Stimulated activated effector memory CD8-positive, alpha-beta T cell treated with anti-CD3 and anti-CD28 coated beads, Interleukin-12 subunit alpha, Interleukin-12 subunit beta, amount 100 ng/mL, for 72 hours (primary cell): ENCODE measurements at regions not wholly inside any gene's neighbourhood (a gene's known extent, or its start where the extent isn't known, plus 50 kb on each side); places are given as distances from the start of the nearest gene placed in this dataset.
"Not testable (repeated sequence)": the region's sequence is repeated elsewhere in the genome, so short reads cannot be mapped to it uniquely, and the experiment has no call there.

Experiments
- ATAC-seq: fragments of 150-1000 bp; cut with Tn5 transposase; 2 replicates; pipeline ENCODE4 v1.10.0; 2021
- DNase-seq, 2 donors: peaks; one replicate each; pipeline ENCODE4 v3.0.0; 2021 to 2022; ENCODE audit warnings: low spot score in 2 of 2
- H3K27ac Mint-ChIP-seq: one replicate; pipeline ENCODE4 v1.8.0; 2022; ENCODE audit warnings: mild to moderate bottlenecking, mixed read lengths
- H3K36me3 Mint-ChIP-seq: one replicate; pipeline ENCODE4 v1.8.0; 2022; ENCODE audit warnings: mild to moderate bottlenecking, mixed read lengths
- H3K4me1 Mint-ChIP-seq: one replicate; pipeline ENCODE4 v1.8.0; 2022; ENCODE audit warnings: mixed read lengths
- H3K4me3 Mint-ChIP-seq: one replicate; pipeline ENCODE4 v1.8.0; 2022; ENCODE audit warnings: mild to moderate bottlenecking, mixed read lengths
- H3K9me3 Mint-ChIP-seq: one replicate; pipeline ENCODE4 v1.8.0; 2022; ENCODE audit warnings: mixed read lengths

- H3K4me3 Mint-ChIP-seq = no peak overlapping the region
- H3K4me1 Mint-ChIP-seq = no peaks in the 10 kb centered on the region
- H3K27ac Mint-ChIP-seq = no peak overlapping the region
- no peak for ATAC-seq
- DNase-seq = no peak
- no peaks in the 10 kb centered on the region for H3K9me3 Mint-ChIP-seq
- H3K36me3 Mint-ChIP-seq = no peaks in the 10 kb centered on the region
These were observed 94.4 kb upstream of the CPHXL start for GRCh38 chr16:75820672-75821071.

GRCh38 chr16:75821117-75821516 lies 94.8 kb upstream of the CPHXL start:
- Mint-ChIP-seq H3K9me3 (no peaks in the 10 kb centered on the region), H3K4me3 (no peak overlapping the region), H3K4me1 (no peaks in the 10 kb centered on the region), H3K27ac (no peak overlapping the region), H3K36me3 (no peaks in the 10 kb centered on the region)
- ATAC-seq (no peak), DNase-seq (no peak)

- H3K4me3 Mint-ChIP-seq, DNase-seq, H3K36me3 Mint-ChIP-seq, H3K9me3 Mint-ChIP-seq, H3K27ac Mint-ChIP-seq, H3K4me1 Mint-ChIP-seq, ATAC-seq: not testable (repeated sequence)
These were observed 99.5 kb upstream of the CPHXL start for GRCh38 chr16:75825750-75826149.

GRCh38 chr16:75827372-75828038 lies 101.2 kb upstream of the CPHXL start:
- H3K4me3 Mint-ChIP-seq, H3K27ac Mint-ChIP-seq, H3K4me1 Mint-ChIP-seq, H3K9me3 Mint-ChIP-seq, DNase-seq, H3K36me3 Mint-ChIP-seq, ATAC-seq: not testable (repeated sequence)

GRCh38 chr16:75833385-75833784 lies 107.1 kb upstream of the CPHXL start:
- ATAC-seq, H3K27ac Mint-ChIP-seq, H3K36me3 Mint-ChIP-seq, DNase-seq, H3K4me1 Mint-ChIP-seq, H3K9me3 Mint-ChIP-seq, H3K4me3 Mint-ChIP-seq: not testable (repeated sequence)

GRCh38 chr16:75836347-75837010 lies 110.2 kb upstream of the CPHXL start:
- ATAC-seq = no peak
- no peak overlapping the region for H3K4me3 Mint-ChIP-seq
- H3K27ac Mint-ChIP-seq = no peak overlapping the region
- H3K9me3 Mint-ChIP-seq = peaks cover 7% of the 10 kb centered on the region
- H3K36me3 Mint-ChIP-seq = no peaks in the 10 kb centered on the region
- no peaks in the 10 kb centered on the region for H3K4me1 Mint-ChIP-seq
- no peak for DNase-seq

GRCh38 chr16:75837264-75837663 lies 111.0 kb upstream of the CPHXL start:
- Mint-ChIP-seq H3K4me1 (no peaks in the 10 kb centered on the region), H3K9me3 (peaks cover 7% of the 10 kb centered on the region), H3K27ac (no peak overlapping the region), H3K36me3 (no peaks in the 10 kb centered on the region), H3K4me3 (no peak overlapping the region)
- no peak for ATAC-seq
- DNase-seq = no peak

- H3K27ac Mint-ChIP-seq = no peak overlapping the region
- H3K4me1 Mint-ChIP-seq = no peaks in the 10 kb centered on the region
- DNase-seq (no peak), ATAC-seq (no peak)
- H3K4me3 Mint-ChIP-seq = no peak overlapping the region
- H3K9me3 Mint-ChIP-seq = peaks cover 7% of the 10 kb centered on the region
- H3K36me3 Mint-ChIP-seq = no peaks in the 10 kb centered on the region
These were observed 111.4 kb upstream of the CPHXL start for GRCh38 chr16:75837681-75838080.

- Mint-ChIP-seq H3K4me1 (no peaks in the 10 kb centered on the region), H3K9me3 (no peaks in the 10 kb centered on the region), H3K36me3 (no peaks in the 10 kb centered on the region), H3K4me3 (no peak overlapping the region), H3K27ac (no peak overlapping the region)
- ATAC-seq (no peak), DNase-seq (no peak)
These were observed 115.2 kb upstream of the CPHXL start for GRCh38 chr16:75841517-75841916.

GRCh38 chr16:75847172-75847571 lies 120.9 kb upstream of the CPHXL start:
- ATAC-seq (no peak), DNase-seq (no peak)
- Mint-ChIP-seq H3K36me3 (no peaks in the 10 kb centered on the region), H3K9me3 (no peaks in the 10 kb centered on the region), H3K4me1 (no peaks in the 10 kb centered on the region), H3K4me3 (no peak overlapping the region), H3K27ac (no peak overlapping the region)

- ATAC-seq = no peak
- H3K27ac Mint-ChIP-seq = no peak overlapping the region
- H3K9me3 Mint-ChIP-seq = no peaks in the 10 kb centered on the region
- DNase-seq = no peak
- no peaks in the 10 kb centered on the region for H3K36me3 Mint-ChIP-seq
- H3K4me1 Mint-ChIP-seq = no peaks in the 10 kb centered on the region
- H3K4me3 Mint-ChIP-seq = no peak overlapping the region
These were observed 127.9 kb upstream of the CPHXL start for GRCh38 chr16:75854152-75854551.

- DNase-seq = no peak
- H3K36me3 Mint-ChIP-seq = no peaks in the 10 kb centered on the region
- no peak overlapping the region for H3K27ac Mint-ChIP-seq
- no peak overlapping the region for H3K4me3 Mint-ChIP-seq
- H3K9me3 Mint-ChIP-seq = no peaks in the 10 kb centered on the region
- no peaks in the 10 kb centered on the region for H3K4me1 Mint-ChIP-seq
- ATAC-seq = no peak
These were observed 134.2 kb upstream of the CPHXL start for GRCh38 chr16:75860326-75861053.

GRCh38 chr16:75861311-75862097 lies 135.2 kb upstream of the CPHXL start:
- H3K27ac Mint-ChIP-seq = no peak overlapping the region
- no peak for DNase-seq
- no peak overlapping the region for H3K4me3 Mint-ChIP-seq
- no peaks in the 10 kb centered on the region for H3K36me3 Mint-ChIP-seq
- H3K4me1 Mint-ChIP-seq = no peaks in the 10 kb centered on the region
- ATAC-seq = no peak
- H3K9me3 Mint-ChIP-seq = no peaks in the 10 kb centered on the region

GRCh38 chr16:75862098-75862386 lies 135.8 kb upstream of the CPHXL start:
- H3K27ac Mint-ChIP-seq = no peak overlapping the region
- no peaks in the 10 kb centered on the region for H3K9me3 Mint-ChIP-seq
- DNase-seq = no peak
- H3K4me1 Mint-ChIP-seq = no peaks in the 10 kb centered on the region
- no peaks in the 10 kb centered on the region for H3K36me3 Mint-ChIP-seq
- no peak for ATAC-seq
- H3K4me3 Mint-ChIP-seq = no peak overlapping the region

GRCh38 chr16:75864243-75864642 lies 138.0 kb upstream of the CPHXL start:
- Mint-ChIP-seq H3K27ac (no peak overlapping the region), H3K9me3 (no peaks in the 10 kb centered on the region), H3K4me3 (no peak overlapping the region), H3K4me1 (no peaks in the 10 kb centered on the region), H3K36me3 (no peaks in the 10 kb centered on the region)
- ATAC-seq (no peak), DNase-seq (no peak)
